Body of pancreas (tissue), 4 donors: ENCODE measurements at regions not wholly inside any gene's neighbourhood (a gene's known extent, or its start where the extent isn't known, plus 50 kb on each side); places are given as distances from the start of the nearest gene placed in this dataset.

ENCODE experiments used
- ATAC-seq: fragments of 150-250 bp; one replicate; pipeline ENCODE4 v1.9.1; 2016
- DNase-seq, 4 donors: peaks; one replicate each; pipeline ENCODE4 v3.0.0-alpha.2; 2019
- H3K27ac ChIP-seq, 4 donors: fragments of 200-600 bp; sonication (generic); 1 replicate in 3 of 4; 2 replicates in 1 of 4; pipeline versions ENCODE4 v1.5.1 to v1.6.1; 2016 to 2019; ENCODE audit warnings: mild to moderate bottlenecking in 1 of 4, mixed read lengths in 1 of 4, moderate library complexity in 1 of 4
- H3K27me3 ChIP-seq, 2 donors: fragments of 200-600 bp; sonication (generic); one replicate each; pipeline ENCODE4 v1.6.0; 2016; ENCODE audit warnings: mild to moderate bottlenecking in 1 of 2
- H3K36me3 ChIP-seq, 2 donors: fragments of 200-600 bp; sonication (generic); replicated peaks in 1 of 2; 2 replicates each; pipeline ENCODE4 v1.5.1; 2016; ENCODE audit warnings: low read depth in 2 of 2; ENCODE audit not compliant: insufficient read depth in 1 of 2
- H3K4me1 ChIP-seq: fragments of 200-600 bp; sonication (generic); one replicate; pipeline ENCODE4 v1.6.0; 2016
- H3K4me3 ChIP-seq, 2 donors: fragments of 200-600 bp; sonication (generic); 1 replicate in 1 of 2; 2 replicates in 1 of 2; pipeline ENCODE4 v1.5.1; 2016 to 2019
- H3K9me3 ChIP-seq, 3 donors: fragments of 200-600 bp; sonication (generic); 1 replicate in 2 of 3; 2 replicates in 1 of 3; pipeline ENCODE4 v1.5.1; 2016
- POLR2A ChIP-seq, 3 donors: fragments of 450-650 bp; IDR thresholded peaks; one replicate each; pipeline ENCODE4 v1.6.1; 2016; ENCODE audit warnings: antibody characterized with exemption in 3 of 3, mild to moderate bottlenecking in 2 of 3
- whole genome bisulfite sequencing, 2 donors: methylation state at CpG; one replicate each; pipeline ENCODE4 v1.1.5; 2017; 5-methylcytosine and 5-hydroxymethylcytosine counted together
- intact Hi-C: fragments of 100-400 bp; cut with DNase I; formaldehyde crosslinking; loops from one replicate; pipeline ENCODE4 v1.15.1; 2023
- TF ChIP-seq, protein P1 (sequence below), 7 experiments: fragments of 450-650 bp in 4 of 7; fragments of 200-600 bp in 3 of 7; sonication (generic) in 3 of 7; IDR thresholded peaks; one replicate each; pipeline ENCODE4 v1.5.1; 2016 to 2019; ENCODE audit warnings: antibody characterized with exemption in 7 of 7

DNA sequence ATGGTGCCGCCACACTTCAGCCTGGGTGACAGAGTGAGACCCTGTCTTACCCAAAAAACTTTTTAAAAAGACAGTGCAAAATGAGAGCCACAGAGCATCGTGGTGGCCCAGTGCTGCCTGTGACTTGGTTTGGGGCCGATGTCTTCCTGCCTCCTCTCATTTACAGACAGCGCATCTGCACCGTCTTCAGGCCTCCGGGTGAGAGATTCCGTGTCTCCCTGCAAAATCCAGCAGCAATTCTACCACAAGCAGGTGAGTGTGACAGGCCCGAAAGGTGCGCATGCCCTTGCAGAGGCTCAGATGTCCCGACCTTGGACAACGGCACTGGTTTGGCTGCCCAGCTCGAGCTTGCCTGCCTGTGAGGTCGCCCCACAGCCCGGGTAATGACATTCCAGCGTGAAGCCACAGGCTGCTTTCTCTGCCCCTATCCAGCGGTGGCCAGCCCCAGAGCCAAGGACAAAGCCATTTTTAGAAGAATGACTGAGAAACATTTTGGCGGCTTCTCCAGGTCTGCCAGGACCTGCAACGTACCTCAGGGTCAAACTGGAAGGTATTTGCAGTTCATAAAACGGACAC is 70.3 kb upstream of the RFLNA start:
- DNase-seq: no peak
- H3K27ac ChIP-seq: no peak overlapping the region
- no peak overlapping the region for H3K4me3 ChIP-seq
- no peaks in the 10 kb centered on the region for H3K4me1 ChIP-seq
- intact Hi-C loops: no loop called here
- H3K9me3 ChIP-seq: no peaks in the 10 kb centered on the region
- ATAC-seq: no peak
- no peaks in the 10 kb centered on the region for H3K36me3 ChIP-seq
- H3K27me3 ChIP-seq: no peaks in the 10 kb centered on the region
- TF ChIP-seq, protein P1, sequence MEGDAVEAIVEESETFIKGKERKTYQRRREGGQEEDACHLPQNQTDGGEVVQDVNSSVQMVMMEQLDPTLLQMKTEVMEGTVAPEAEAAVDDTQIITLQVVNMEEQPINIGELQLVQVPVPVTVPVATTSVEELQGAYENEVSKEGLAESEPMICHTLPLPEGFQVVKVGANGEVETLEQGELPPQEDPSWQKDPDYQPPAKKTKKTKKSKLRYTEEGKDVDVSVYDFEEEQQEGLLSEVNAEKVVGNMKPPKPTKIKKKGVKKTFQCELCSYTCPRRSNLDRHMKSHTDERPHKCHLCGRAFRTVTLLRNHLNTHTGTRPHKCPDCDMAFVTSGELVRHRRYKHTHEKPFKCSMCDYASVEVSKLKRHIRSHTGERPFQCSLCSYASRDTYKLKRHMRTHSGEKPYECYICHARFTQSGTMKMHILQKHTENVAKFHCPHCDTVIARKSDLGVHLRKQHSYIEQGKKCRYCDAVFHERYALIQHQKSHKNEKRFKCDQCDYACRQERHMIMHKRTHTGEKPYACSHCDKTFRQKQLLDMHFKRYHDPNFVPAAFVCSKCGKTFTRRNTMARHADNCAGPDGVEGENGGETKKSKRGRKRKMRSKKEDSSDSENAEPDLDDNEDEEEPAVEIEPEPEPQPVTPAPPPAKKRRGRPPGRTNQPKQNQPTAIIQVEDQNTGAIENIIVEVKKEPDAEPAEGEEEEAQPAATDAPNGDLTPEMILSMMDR (IDR thresholded peaks at IDR 0.05): no peak
- TF ChIP-seq POLR2A (IDR thresholded peaks at IDR 0.05): no peak
- WGBS, 2 donors: 74 to 81% methylated on average over 11 to 19 of the region's 19 CpGs

DNA sequence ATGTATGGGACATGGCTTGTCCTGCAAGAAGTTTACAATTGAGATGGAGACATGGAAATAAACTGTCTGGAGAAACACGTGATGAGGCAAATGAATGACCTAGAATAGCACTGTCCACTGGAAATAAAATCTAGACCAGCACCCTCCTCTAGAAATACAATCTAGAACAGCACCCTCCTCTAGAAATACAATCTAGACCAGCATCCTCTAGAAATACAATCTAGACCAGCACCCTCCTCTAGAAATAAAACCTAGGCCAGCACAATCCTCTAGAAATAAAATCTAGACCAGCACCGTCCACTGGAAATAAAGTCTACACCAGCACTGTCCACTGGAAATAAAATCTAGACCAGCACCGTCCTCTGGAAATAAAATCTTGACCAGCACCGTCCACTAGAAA is 69.2 kb upstream of the RFLNA start:
- TF ChIP-seq, protein P1 (IDR thresholded peaks at IDR 0.05): no peak
- TF ChIP-seq POLR2A (IDR thresholded peaks at IDR 0.05): no peak
- DNase-seq: no peak
- H3K9me3 ChIP-seq: no peaks in the 10 kb centered on the region
- intact Hi-C loops: no loop called here
- no peaks in the 10 kb centered on the region for H3K27me3 ChIP-seq
- H3K4me3 ChIP-seq: no peak overlapping the region
- H3K4me1 ChIP-seq: no peaks in the 10 kb centered on the region
- 75 to 88% methylated on average over 4 of the region's 4 CpGs for WGBS, 2 donors
- ATAC-seq: no peak
- H3K27ac ChIP-seq: no peak overlapping the region
- no peaks in the 10 kb centered on the region for H3K36me3 ChIP-seq

DNA sequence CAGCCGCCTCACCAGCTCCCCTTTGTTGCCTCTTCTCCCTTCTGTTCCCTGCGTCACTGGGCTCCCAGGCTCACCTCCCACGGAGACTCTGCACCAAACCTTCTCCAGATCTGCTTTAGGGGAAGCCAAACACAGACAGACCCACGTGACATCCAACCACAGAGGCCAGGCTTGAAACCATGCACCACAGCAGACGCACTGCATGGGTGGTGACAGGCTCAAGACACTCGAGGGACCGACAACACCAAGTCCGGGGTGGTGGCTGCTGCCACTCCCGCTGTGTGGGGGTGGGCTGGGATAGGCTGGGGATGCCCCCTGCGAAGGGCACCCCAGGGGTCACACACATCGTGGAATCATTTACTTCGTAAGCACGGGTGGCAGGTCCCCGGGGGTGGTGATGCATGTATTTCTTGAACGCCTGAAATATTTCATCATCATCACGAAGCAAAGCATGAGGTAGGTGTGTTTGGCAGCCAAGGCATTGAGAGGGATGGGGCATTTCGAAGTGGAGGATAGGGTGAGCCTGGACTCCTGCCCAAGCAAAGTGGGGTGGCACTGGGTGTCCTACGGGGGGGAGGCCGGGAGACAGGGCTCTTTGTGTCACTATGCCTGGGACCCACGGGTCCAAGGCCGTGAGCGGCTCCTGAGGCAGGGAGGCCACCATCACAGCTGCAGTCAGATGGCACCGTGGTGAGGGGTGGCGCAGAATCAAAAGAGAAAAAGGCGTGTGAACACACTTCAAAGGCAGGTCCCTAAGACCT is 66.8 kb upstream of the RFLNA start:
- 75 to 76% methylated on average over 23 to 25 of the region's 25 CpGs for WGBS, 2 donors
- no peaks in the 10 kb centered on the region for H3K36me3 ChIP-seq

DNA sequence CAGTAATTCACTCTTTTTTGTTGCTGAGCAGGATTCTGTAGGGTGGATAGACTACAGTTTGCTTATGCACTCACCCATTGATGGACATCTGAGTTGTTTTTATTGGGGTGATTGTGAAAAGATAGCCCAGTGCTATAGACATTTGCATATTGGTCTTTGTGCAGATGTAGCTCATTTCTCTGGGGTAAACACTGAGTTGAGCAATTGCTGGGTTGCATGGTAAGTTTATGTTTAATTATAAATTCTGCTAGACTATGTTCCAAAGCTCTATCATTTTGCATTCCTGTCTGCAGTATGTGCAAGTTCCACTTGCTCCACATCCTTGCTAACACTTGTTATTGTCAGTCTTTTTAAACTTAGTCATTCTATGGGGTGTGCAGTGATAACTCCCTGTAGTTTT is 65.4 kb upstream of the RFLNA start:
- intact Hi-C loops: no loop called here

More for the DNA sequence above, 66.8 kb upstream of the RFLNA start:
- DNase-seq (no peak), ATAC-seq (no peak)
- intact Hi-C loops: no loop called here
- H3K4me1 ChIP-seq: no peaks in the 10 kb centered on the region
- H3K27me3 ChIP-seq: no peaks in the 10 kb centered on the region
- TF ChIP-seq, protein P1 (IDR thresholded peaks at IDR 0.05): no peak
- no peak for TF ChIP-seq POLR2A (IDR thresholded peaks at IDR 0.05)
- no peak overlapping the region for H3K27ac ChIP-seq
- no peak overlapping the region for H3K4me3 ChIP-seq
- no peaks in the 10 kb centered on the region for H3K9me3 ChIP-seq

More for the DNA sequence above, 65.4 kb upstream of the RFLNA start:
- Histone ChIP-seq H3K27me3 (no peaks in the 10 kb centered on the region), H3K4me1 (no peaks in the 10 kb centered on the region), H3K36me3 (no peaks in the 10 kb centered on the region), H3K9me3 (no peaks in the 10 kb centered on the region), H3K27ac (no peak overlapping the region), H3K4me3 (no peak overlapping the region)
- DNase-seq: no peak
- TF ChIP-seq POLR2A (IDR thresholded peaks at IDR 0.05): no peak
- TF ChIP-seq, protein P1 (IDR thresholded peaks at IDR 0.05): no peak
- ATAC-seq: no peak
